Prostate gland (tissue), 2 donors: ENCODE measurements at regions not wholly inside any gene's neighbourhood (a gene's known extent, or its start where the extent isn't known, plus 50 kb on each side); places are given as distances from the start of the nearest gene placed in this dataset.

Source experiments
- POLR2A ChIP-seq: fragments of 450-650 bp; IDR thresholded peaks from one replicate; pipeline ENCODE4 v1.6.1; 2016; ENCODE audit warnings: antibody characterized with exemption, mild to moderate bottlenecking
- POLR2AphosphoS5 ChIP-seq: sonication (generic); formaldehyde crosslinking; IDR thresholded peaks from one replicate; pipeline ENCODE4 v1.6.1; 2017; ENCODE audit warnings: antibody characterized with exemption
- TF ChIP-seq, protein P1 (sequence below), 4 experiments: fragments of 200-600 bp in 2 of 4; fragments of 450-650 bp in 2 of 4; sonication (generic) in 2 of 4; IDR thresholded peaks; 1 replicate in 3 of 4; 2 replicates in 1 of 4; pipeline ENCODE4 v1.5.1; 2016 to 2019; ENCODE audit warnings: antibody characterized with exemption in 4 of 4, mild to moderate bottlenecking in 2 of 4, moderate library complexity in 2 of 4

DNA sequence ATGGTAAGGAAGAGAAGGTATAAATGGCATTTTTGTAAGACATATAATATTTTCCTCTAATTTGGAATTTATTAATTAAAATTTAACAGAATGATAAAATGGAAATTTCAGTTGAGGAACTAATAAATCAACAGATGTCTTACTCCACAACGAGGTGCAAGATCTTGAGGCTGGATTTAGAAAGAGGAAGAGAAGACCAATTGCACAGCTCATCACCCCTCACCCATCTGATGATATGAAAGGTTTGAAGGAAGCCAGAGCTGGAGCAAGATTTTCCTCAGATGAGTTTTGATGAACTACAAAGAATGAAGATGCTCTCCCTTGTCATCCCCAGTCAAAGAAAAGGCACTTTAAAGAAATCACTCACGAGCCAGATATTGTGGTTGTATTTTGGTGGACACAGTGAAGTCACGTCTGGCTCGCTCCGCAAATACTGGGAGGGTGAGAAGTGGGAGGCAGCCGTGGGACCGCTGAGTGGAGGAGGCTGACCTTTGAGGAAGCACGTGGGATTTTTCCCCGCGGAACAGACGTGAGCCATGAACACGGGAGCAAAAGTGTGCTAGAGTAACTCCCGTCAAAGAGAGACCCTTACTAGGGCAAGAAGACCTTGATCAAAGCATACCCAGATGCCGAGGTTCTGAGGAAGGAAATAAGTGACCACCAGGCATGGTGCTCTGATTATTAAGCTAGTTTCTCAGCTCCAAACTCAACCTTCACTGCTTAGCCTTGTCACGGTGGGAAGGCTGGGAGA is 511.4 kb downstream of the RNF144A start:
- TF ChIP-seq, protein P1, sequence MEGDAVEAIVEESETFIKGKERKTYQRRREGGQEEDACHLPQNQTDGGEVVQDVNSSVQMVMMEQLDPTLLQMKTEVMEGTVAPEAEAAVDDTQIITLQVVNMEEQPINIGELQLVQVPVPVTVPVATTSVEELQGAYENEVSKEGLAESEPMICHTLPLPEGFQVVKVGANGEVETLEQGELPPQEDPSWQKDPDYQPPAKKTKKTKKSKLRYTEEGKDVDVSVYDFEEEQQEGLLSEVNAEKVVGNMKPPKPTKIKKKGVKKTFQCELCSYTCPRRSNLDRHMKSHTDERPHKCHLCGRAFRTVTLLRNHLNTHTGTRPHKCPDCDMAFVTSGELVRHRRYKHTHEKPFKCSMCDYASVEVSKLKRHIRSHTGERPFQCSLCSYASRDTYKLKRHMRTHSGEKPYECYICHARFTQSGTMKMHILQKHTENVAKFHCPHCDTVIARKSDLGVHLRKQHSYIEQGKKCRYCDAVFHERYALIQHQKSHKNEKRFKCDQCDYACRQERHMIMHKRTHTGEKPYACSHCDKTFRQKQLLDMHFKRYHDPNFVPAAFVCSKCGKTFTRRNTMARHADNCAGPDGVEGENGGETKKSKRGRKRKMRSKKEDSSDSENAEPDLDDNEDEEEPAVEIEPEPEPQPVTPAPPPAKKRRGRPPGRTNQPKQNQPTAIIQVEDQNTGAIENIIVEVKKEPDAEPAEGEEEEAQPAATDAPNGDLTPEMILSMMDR (IDR thresholded peaks at IDR 0.05) = no peak
- no peak for TF ChIP-seq POLR2A
- TF ChIP-seq POLR2AphosphoS5 = no peak
